H4 (cell line): ENCODE measurements at regions not wholly inside any gene's neighbourhood (a gene's known extent, or its start where the extent isn't known, plus 50 kb on each side); places are given as distances from the start of the nearest gene placed in this dataset.

Source experiments
- DNase-seq: peaks from one replicate; pipeline ENCODE4 v3.0.0-alpha.2; 2015; ENCODE audit warnings: low spot score

DNA sequence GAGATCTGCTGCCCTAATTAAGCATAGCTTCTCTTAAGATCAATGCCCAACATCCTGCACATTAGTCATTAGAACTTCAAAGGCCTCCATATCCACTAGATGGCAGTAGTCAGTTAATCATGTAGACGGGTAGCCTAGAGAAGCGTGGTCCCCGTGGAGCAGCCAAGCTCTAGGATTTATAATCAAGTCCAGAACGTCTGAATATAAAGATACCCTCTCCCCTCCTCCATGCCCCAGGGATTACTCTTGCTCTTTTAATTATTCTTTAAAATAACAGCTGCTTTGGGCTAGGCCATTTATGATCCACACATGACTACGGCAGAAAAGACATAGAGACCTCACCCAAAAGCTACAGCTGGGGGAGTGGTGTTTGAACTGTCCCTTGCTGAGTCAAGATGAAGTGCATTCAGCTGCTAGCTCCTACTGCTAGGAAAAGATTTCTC, 327.6 kb upstream of the PLET1 start:
- DNase-seq, result peak; percentile 87

DNA sequence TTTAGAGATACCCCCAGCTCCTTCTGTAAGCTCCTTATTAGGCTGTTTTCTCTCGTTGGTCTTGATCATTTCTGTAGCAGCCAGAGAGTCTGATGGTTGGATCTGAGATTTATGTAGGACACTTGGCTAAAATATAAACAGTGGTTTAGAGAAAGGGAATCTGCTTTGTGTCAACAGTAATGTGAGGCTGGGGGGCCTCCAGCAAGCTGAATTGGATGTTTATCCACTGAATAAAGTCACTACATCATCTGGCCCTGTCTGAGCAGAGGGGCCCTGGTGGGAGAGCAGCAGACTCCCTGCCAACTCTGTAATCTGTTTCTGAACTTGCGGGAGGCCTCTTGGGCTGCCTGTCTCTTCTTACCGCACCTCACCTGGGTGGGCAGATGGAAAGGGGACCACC, 328.5 kb upstream of the PLET1 start:
- no peak for DNase-seq

DNA sequence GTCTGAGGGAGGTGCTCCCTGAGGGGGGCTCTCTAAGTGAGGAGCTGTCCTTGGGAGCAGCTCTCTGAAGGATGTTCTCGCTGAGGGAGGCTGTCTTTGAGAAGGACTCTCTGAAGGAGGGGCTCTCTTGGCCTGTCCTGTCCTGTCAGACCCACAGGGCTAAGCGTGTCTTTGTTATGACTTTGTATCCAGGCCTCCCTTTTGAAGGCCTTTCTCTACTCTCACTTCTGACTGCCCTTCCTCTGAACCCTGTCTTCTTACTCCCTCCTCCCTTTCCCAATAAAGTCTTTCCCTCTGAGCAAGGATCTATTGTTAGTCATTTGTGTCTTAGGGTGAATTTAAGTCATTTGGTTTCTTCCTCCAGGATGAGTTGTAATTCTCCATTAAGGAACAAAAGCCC, 330.1 kb upstream of the PLET1 start:
- DNase-seq, result no peak

DNA sequence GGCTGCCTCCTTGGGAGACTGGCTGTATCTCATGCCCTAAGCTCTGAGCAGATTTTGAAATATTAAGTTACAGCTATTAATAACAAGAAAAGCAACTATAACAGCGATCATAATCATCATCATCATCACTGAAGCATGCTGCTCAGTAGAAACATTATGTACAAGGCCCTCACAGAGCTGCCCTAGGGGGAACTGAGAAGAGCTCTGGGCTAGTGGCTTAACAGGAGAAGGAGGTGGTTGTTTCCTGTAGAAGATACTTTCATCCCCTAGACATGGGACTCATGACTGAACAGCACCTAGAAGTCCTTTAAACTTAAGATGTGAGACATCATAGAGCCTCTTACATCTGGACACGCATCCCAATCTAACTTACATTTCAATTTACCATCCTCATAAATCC, 332.8 kb upstream of the PLET1 start:
- no peak for DNase-seq

DNA sequence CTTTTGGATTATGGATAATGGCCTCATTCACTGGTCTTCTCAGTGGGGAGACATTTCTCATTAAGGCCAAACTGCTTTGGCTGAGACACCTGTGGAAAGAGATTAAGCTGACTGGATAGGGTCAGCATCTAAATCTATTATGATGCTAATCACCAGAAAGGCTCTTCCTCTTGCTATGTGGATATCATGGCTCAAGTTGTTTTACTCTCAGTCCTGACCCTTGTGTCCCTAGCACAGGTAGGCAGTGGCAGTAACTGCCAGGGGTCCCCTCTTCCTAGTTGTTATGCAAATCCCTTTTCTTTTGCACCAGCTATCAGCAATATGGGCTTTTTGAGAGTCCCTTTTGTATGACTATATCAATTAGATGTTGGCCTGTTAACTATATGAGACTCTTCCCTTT, 335.7 kb upstream of the PLET1 start:
- no peak for DNase-seq

DNA sequence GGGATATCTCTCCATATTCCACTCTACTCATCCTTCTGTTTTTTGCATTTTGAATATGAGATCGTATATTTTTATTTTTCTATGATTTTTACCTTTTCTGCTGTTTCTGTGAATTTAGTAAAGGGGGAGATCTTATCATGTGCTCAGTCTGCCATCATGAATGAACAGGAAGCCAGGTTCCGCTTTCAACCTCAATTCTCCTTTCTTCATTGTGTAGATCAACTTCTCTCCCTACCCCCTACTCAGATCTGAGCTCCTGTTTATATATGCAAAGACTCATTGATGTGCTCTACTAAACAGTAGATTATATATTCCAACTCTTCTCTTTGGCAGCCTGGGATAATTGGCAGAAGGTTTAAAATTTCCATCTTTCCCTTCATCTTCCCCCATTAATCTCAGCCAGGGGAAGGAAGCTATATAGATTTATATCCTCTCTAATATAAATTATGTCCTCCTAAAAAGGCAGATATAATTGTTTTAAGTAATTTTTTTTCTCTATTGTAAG, 336.7 kb upstream of the PLET1 start:
- no peak for DNase-seq

DNA sequence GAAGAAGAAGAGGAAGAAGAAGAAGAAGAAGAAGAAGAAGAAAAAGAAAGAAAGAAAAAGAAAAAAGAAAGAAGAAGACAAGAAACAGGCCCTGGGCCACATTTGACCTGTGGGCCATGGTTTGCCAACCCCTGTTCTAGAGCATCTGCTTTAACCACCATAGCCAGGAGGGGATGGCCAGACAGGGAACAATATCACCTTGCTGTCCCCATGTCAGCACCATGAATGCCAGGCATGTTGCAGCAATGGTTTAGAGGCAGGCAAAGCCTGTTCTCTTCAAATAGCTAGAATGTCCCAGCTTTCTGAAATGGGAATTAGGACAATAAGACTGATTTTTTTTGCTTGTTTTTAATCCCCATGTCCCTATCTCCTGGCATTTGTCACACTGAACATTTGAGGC, 338.6 kb upstream of the PLET1 start:
- no peak for DNase-seq

DNA sequence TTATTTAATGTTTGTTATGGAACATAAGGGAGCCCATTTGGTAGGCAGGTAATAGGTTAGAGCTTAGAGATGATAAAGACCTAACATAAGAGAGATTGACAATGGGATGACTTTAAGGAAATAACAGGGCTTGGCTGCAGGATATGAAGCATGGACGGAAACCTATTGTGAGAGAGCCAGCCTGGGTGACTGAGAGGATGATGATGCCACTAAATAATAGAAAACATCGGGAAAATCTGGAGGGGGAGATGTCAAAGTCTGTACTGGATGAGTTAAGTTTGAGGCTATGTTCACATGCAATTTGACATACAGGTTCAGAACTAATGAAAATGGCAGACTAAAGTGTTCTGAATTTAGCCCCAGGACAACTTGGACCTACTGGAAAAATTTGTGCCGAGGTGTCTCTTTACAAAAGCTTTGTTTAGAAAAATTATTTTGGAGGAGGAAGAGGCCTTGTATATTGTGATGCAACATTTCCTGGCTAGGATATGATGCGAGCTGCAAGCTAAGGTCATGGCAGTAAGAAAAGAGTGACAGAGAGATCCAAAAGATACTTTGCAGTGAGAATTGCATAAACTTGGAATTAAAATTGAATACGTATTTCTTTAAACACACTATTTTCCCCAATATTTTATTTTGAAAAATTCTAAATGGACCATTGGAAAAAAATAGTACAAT, 339.3 kb upstream of the PLET1 start:
- no peak for DNase-seq

DNA sequence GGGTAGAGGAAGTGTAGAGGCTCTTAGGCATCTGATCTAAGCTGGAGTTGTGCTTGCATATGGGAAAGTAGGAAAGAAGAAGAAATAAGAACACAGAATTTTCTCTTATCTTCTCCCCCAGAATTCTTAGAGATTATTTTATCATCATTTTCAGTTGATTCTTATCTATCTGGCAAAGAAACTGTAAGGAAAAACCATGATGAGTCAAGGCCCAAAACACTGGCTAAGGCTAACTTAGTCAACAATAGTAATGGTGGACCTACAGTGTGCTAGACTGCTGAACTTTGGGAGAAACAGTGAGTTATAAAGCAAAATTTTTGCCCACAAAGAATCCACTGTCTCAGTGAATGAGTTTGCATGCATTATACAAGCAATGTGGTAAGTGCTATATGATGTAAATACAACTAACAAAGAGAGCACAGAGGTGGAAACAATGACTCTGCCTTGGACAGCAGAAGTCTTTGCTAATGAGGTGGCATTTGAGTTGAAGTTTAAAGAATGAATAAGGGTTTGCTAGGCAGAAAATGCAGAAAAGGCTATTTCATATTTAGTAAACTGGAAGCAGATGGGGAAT, 344.5 kb upstream of the PLET1 start:
- no peak for DNase-seq

DNA sequence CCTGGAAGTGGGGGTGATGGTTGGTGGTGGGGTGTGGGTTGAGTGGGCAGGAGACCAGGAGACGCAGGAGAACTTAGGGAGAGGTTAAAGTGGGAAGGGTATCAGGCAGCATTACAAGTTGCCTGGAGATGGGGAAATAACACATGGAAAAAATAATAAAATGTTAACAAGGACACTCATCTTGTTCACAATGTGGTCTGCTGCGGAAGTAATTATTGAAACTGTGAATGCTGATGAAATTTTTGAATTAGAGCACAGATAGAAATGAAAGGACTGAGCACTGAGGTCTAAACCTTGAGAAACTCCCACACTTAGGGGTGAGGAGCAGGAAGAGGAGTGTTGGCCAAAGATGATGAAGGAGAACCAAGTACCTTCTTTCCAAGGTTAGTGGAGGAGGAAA, 346.0 kb upstream of the PLET1 start:
- no peak for DNase-seq

DNA sequence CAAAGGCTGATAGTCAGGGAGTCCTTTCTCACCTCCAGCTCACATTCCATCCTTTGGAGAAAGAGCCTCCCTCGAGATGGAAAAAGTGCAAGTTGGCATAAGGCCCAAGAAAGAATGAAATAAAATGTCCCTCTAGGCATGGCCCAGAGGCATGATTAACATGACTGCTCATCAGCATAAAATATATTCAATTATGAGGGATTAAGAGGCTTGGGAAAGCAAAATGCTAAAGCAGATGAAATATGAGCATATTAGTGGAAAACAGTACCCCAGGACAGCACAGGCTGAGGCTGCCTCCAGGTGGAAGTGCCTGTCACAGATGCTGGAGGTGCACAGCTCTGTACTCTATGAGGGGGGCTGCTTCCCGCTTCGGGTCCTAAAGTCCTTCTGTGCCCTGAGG, 347.8 kb upstream of the PLET1 start:
- no peak for DNase-seq

DNA sequence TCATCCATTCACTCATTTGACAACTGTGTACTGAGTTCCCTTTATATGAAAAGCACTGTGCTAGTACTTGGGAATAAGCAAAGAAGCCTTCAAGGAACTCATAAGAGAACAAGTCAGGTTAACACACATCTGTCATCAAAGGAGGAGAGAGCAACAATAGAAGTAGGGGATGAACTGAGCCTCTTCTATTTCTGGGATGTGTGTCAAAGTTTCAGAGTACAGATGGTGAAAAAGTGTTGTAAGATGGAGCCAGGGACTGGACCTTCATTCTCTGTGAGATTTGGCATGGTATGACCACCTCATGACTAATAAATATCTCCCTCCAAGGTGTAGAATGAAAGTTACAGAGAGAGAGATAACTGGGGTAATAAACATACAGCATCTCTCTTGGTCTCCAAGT, 349.8 kb upstream of the PLET1 start:
- no peak for DNase-seq

DNA sequence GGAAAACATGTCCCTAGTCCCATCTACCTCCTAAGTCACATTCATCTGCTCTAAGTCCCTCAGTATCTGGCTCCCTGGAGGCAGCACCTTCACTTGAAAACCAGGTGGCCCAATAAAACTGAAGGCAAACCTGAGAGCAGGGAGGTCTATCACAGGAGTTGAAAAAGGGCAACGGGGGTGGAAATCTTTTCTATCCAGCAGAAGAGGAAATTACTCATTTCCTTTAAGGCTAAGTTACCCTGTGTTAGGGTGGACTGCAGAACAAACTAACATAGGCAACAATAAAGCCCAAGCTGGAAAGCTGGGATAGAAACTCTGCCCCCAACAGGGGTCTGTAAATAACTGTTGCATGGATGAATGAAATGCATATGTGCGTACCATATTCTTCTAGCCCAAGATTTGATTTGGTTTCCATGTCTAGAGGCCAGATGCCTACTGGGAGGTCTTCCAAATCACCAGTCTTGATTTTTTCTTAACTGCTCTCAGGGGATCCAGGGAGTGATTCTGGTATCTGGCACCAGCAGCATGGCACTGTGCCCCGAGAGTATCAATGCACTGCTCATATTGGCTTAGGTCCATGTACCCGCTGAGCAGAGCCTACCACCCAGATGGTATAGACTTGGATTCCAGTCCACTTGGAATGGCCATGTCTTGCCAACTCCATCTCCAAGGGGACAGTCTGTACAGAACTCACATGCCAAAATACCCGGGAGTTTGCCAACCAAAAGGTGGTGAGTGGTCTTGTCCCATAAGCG, 350.0 kb upstream of the NCAM1 start:
- DNase-seq, result no peak

DNA sequence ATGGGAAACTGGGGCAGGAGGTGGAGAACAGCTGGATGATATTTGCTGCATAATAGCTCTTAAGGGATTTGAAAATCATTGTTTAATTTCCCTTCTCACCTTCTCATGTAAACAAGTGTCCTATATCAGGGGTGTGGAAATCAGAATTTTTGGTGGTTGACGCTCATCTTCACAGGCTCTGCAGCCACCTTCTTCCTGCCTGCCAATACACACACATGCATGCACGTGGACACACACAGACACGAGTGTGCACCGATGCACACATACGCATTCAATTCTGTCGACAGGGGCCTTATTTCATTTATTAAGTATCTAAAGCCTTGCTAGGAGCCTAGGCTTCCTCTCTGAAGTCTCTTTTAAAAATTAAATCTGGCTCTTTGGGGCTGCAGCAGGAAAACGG, 349.4 kb upstream of the NCAM1 start:
- no peak for DNase-seq

DNA sequence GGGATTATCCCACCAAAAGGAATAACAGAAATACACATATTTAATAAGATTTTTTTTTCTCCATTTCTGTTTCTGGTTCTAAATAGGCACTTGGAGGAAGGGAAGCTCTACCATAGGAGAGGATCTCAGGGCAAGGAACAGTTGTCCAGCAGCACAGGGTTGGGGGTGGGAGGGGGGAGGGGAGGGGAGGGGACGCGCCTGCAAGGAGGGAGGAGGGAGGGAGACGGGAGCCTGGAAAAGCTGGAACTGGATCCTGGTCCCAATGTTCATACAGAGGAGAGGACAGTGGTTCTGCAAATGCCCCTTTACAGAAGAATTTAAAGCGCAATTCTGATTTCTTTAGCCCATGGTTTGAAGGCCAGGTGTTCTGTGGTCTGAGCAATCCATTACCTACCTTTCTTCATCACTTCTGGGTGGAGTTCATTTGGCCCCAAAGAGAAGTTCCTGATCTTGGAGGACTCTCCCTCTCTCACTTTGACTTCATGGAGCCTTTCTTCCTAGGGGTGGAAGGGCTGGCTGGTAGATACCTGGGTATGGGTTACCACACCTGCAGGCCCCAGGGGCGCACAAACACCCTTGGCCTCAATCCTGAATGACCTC, 348.9 kb upstream of the NCAM1 start:
- DNase-seq, result no peak

DNA sequence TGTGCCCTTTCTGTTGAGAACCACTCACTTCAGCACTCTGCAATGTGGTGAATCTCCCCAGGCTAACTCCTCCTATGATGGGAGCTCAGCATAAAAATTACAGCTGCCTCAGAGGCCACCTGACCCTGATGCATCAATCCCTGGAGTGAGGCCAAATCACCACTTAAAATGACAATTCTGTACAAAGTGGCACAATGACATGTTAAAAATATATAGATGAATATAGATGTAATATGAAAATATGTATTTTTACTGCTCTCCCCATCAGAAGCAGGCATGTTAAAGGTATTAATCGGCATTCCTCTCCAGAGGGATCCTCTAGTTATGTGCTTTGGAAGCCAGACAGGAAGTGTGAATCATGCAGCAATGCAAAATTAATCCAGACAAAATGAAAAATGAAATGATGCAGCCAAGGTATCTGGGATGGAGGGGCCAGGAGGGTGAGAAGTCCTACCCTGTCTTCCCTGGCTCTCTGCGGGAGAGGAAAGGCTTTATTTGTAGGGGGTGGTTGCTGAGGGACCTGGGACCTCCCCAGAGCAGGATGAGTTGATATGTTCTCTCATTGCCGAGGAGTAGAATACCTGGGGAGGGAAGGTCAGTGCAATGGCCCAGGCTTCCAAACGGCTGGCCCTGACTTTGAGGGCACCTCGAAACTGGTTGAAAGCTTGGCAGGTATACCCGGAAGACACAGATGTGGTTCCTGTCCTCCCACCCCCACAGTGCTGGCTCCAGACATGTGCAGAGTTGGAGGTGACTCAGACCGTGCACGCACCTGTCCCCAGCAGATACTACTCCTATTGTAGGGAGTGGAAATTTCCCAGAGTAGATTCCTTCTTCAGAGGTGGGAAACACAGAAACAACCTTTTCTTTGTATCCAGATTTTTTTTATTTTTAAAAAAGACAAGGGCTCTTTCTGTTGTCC, 347.9 kb upstream of the NCAM1 start:
- no peak for DNase-seq

DNA sequence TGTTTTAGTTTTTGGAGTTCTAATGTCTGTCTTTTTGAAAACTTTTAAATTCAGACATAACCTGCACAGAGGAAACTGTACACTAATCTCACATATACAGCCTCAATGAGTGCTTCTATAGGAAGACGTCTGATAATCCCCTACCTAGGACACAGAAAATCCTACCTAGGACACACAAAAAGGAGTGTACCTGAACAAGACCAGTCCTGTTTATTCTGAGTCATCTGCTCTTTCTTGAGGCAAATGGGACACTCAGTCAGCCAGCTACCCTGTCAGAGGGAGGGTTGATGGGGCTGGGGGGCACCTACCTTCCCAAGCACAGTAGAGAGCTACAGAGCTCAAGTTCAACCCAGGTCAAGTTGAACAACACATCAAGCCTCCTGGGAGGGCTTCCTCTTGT, 346.6 kb upstream of the NCAM1 start:
- no peak for DNase-seq

DNA sequence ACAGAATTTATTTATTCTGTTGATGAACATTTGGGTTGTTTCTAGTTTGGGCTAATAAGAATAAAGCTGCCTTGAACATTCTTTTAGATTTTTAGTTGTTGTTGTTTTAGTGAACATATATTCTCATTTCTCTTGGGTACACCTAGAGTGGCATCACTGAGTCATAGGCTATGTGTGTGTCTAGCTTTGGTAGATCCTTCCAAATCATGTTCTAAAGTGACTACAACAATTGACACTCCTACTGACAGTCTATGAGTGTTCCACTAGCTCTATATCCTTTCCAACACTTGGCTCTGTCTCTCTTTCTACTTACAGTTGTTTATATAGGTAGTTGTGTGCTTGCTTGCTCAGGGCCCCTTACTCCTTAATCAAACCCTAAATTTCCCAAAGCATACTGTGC, 346.0 kb upstream of the NCAM1 start:
- no peak for DNase-seq

DNA sequence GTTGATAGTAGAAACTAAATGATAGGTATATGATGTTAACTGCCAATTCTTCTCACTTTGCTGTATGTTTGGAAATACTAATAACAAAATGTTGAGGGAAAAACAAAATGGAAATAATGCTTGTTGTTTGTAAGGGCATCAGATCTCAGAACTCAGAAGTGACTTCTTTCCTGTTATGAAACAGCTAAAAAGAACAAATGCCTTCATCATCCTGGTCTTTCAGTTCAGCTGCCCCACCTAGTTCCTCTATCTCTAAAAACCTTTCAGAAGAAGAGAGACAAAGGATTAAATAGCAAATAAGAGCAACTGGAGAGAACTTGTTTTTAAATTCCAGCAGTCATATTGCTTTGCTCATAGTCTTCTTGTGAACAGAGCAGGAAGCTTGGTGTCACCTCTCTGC, 345.3 kb upstream of the NCAM1 start:
- no peak for DNase-seq

DNA sequence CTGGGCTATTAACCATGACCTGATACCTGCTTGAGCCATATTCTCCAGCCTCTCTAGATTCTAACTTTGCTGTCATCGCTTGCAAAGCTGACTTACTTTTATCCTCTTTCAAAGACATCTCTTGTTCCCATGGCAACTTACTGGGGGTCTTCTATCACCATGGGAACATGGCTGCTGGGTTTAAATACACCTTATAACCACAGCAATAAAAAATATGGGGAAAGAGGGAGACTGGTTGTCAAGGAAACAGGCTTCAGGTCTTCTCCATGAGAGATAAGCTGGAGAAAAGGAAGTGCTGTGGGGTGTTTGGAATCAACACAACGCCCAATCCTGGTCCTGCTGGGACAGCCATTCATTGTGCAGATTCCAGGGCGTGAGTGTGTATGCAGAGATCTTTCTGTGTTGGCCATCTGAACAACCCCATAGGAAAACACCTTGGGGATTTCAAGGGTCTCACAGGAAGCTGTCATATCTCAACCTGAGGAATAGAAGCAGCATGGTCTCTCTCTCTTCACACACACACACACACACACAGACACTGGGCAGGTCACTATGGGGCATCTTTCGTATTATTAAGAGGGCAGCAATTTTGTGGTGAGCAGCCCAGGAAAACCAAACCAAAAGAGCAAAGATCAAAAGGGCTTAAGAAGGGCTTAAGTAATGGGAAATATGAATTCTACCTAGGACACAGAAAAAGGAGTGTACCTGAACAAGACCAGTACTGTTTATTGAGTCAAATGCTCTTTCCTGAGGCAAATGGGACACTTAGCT, 344.7 kb upstream of the NCAM1 start:
- no peak for DNase-seq

DNA sequence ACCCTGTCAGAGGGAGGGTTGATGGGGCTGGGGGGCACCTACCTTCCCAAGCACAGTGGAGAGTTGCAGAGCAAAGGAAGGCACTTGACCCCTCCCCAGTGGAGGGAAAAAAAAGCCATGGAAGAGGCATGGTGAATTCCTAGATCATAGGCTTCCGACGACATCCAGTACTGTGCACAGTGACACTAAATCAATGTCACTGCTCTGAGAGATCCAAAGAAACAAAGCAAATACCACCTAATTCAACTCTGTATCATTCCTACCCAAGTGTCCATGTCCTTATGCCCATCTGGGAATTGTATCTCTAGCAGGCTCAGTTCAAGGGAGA, 344.2 kb upstream of the NCAM1 start:
- DNase-seq, result no peak
